ENCODE measurements at regions not wholly inside any gene's neighbourhood (a gene's known extent, or its start where the extent isn't known, plus 50 kb on each side); places are given as distances from the start of the nearest gene placed in this dataset.

DNA sequence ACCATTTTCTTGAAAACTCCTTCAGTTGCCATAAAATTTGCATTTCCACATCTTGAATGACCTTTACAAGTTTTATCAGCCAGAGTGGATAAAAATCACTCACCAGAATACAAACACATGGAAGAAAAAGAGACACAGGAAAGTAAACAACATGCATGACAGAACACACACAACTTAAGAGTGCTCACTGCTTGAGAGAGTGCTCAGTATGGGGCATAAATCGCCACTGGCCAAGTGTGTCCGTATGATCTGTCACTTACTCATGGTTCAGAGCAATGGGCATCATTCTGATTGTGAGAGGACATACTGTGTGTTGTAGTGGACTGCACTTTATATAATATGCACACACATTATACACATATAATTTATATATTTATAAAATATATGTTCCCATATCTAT, 155.6 kb upstream of the NTRK2 start:
- H3K79me1 ChIP-seq (ENCODE audit: low read depth, low read length), result no peaks in the 10 kb centered on the region; the same call in 1 of the 2 replicates
- CTCF ChIA-PET (ENCODE audit: partially characterized antibody), result no interaction called here
- no peak overlapping the region for H3K23ac ChIP-seq (ENCODE audit: insufficient read length)
- no peak overlapping the region for H2AK5ac ChIP-seq (ENCODE audit: low read depth, low read length)
- no peak for DNase-seq (ENCODE audit: low read depth in 1 of 2, low spot score in 2 of 2)
- 100% methylated on average over 2 of the region's 2 CpGs; no CpG with 5 or more reads in 1 of the 2 experiments for WGBS, 2 experiments (ENCODE audit: extremely low coverage in 1 of 2, insufficient coverage in 1 of 2, insufficient read length in 1 of 2, insufficient replicate concordance in 2 of 2, low coverage in 1 of 2, low lambda C conversion rate in 2 of 2, missing lambda C conversion rate in 1 of 2)
- H2BK5ac ChIP-seq (ENCODE audit: low read depth, low read length), result no peak overlapping the region
- H2BK20ac ChIP-seq (ENCODE audit: low read length), result no peak overlapping the region
- no peak overlapping the region for H4K5ac ChIP-seq (ENCODE audit: insufficient read length, low read depth, low read length)
- H3K9ac ChIP-seq (replicated peaks in 1 of 4; ENCODE audit: extremely low read depth in 1 of 4, low read depth in 3 of 4, low read length in 3 of 4), result no peak overlapping the region
- no peak overlapping the region for H3K27ac ChIP-seq (ENCODE audit: low read depth, low read length)
- no peaks in the 10 kb centered on the region for H3K23me2 ChIP-seq (ENCODE audit: low read depth, low read length)
- no peak overlapping the region for H2AFZ ChIP-seq (ENCODE audit: low read length)
- peaks cover 7 to 8% of the 10 kb centered on the region in 2 experiments; a peak in 2 of 4 replicates for H3K9me3 ChIP-seq (ENCODE audit: insufficient read depth in 2 of 2, low read depth in 1 of 2, low read length in 1 of 2)
- no peak overlapping the region for H2BK12ac ChIP-seq (ENCODE audit: low read depth, low read length)
- H3K4me3 ChIP-seq (ENCODE audit: extremely low read depth in 1 of 4, insufficient read depth in 2 of 4, low read depth in 3 of 4, low read length in 4 of 4), result no peak overlapping the region
- no peaks in the 10 kb centered on the region for H3K79me2 ChIP-seq (ENCODE audit: control insufficient read depth in 1 of 2, insufficient read depth in 2 of 2, low read length in 2 of 2)
- H4K20me1 ChIP-seq (replicated peaks in 1 of 2; ENCODE audit: control insufficient read depth in 1 of 2, insufficient read depth in 2 of 2, low read length in 2 of 2), result no peaks in the 10 kb centered on the region
- H3K36me3 ChIP-seq (ENCODE audit: control insufficient read depth in 2 of 4, insufficient read depth in 4 of 4, low read length in 3 of 4), result no peaks in the 10 kb centered on the region
- no peak for TF ChIP-seq KDM1A (IDR thresholded peaks at IDR 0.05; ENCODE audit: borderline replicate concordance, low read length)
- no peak for TF ChIP-seq PHF8 (conservative IDR thresholded peaks at IDR 0.05; ENCODE audit: low read depth, low read length)
- TF ChIP-seq TAF7 (optimal IDR thresholded peaks at IDR 0.05; ENCODE audit: borderline replicate concordance, low read depth, low read length), result no peak
- TF ChIP-seq TAF1 (IDR thresholded peaks at IDR 0.05; ENCODE audit: low read depth, low read length), result no peak
- no peak for TF ChIP-seq RXRA (IDR thresholded peaks at IDR 0.05; ENCODE audit: insufficient read depth, low read depth, low read length)
- TF ChIP-seq, protein P1, sequence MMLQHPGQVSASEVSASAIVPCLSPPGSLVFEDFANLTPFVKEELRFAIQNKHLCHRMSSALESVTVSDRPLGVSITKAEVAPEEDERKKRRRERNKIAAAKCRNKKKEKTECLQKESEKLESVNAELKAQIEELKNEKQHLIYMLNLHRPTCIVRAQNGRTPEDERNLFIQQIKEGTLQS (IDR thresholded peaks at IDR 0.05; ENCODE audit: insufficient read depth, low read depth, low read length), result no peak
- TF ChIP-seq CHD1 (IDR thresholded peaks at IDR 0.05; ENCODE audit: low read depth, low read length), result no peak
- TF ChIP-seq CEBPB (IDR thresholded peaks at IDR 0.05; ENCODE audit: low read depth, low read length), result no peak
- TF ChIP-seq JUN (IDR thresholded peaks at IDR 0.05; ENCODE audit: low read depth, low read length), result no peak
- TF ChIP-seq TCF12 (IDR thresholded peaks at IDR 0.05; ENCODE audit: low read depth, low read length), result no peak
- no peak for TF ChIP-seq TEAD4 (IDR thresholded peaks at IDR 0.05; ENCODE audit: low read depth, low read length)
- no peaks in the 10 kb centered on the region for H3K4me1 ChIP-seq (replicated peaks in 1 of 4; ENCODE audit: control insufficient read depth in 3 of 4, insufficient read depth in 4 of 4, low read length in 3 of 4)
- H3K4me2 ChIP-seq (ENCODE audit: insufficient read depth in 1 of 2, low read depth in 2 of 2, low read length in 2 of 2), result no peak overlapping the region
- no peak overlapping the region for H2BK120ac ChIP-seq (replicated peaks; ENCODE audit: low read depth, low read length)
- no peak for FAIRE-seq
- H4K91ac ChIP-seq (replicated peaks; ENCODE audit: insufficient read length, low read length), result no peak overlapping the region
- no peak overlapping the region for H3K18ac ChIP-seq (ENCODE audit: extremely low read depth, low read length)
- H3K27me3 ChIP-seq (replicated peaks in 1 of 4; ENCODE audit: control insufficient read depth in 3 of 4, extremely low read depth in 1 of 4, insufficient read depth in 3 of 4, low read length in 3 of 4), result no peaks in the 10 kb centered on the region; a peak in 1 of 7 replicates
- no peak overlapping the region for H2BK15ac ChIP-seq (ENCODE audit: low read length)
- POLR2A ChIA-PET (ENCODE audit: partially characterized antibody), result no interaction called here
- no peak overlapping the region for H3K4ac ChIP-seq (replicated peaks; ENCODE audit: insufficient read length, low read depth, low read length)
- no peak overlapping the region for H3K14ac ChIP-seq (ENCODE audit: insufficient read length)
- no peak overlapping the region for H3K56ac ChIP-seq (replicated peaks; ENCODE audit: insufficient read length, low read depth, low read length)
- no peak overlapping the region for H4K8ac ChIP-seq (ENCODE audit: extremely low read depth, insufficient read depth, low read length)

Measured in H1 (cell line).